ENCODE measurements at regions not wholly inside any gene's neighbourhood (a gene's known extent, or its start where the extent isn't known, plus 50 kb on each side); places are given as distances from the start of the nearest gene placed in this dataset.

DNA sequence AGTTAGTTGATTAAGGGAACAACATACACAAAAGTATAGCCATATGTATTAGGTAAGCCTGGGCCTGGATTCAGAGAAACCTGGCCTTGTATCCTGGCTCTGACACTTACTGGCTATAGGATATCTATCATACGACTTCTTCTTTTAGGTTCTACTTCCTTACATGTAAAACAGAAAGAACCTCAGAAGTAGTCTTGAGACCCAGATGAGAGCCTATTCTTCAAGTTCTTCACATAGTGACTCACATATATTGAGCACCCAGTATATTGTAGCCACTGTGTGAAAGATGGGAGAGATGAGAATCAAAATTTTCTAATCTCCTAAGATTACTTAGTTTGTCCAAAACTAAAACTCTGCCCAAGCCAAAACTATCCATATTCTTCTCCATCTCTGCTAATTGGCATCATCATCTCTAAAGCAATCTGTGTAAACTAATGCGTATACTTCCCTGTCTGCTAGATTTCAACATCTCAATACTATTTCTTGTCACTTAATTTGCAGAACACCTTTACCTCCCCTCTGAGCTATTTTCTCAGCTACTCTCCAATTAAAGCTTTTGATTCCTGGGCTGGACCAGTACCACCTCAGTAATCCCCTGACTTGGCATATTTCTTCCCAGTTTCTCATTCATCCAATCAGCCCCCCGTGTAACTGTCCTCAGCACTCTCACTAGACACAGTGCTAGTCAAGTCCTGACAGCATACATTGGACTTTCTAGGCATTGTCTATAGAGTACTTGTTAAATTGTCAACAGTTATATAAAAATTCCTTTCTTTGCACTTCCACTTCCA is 53.5 kb upstream of the MET start:
- Histone ChIP-seq H2AFZ (ENCODE audit: low read length) (no peak overlapping the region), H3K36me3 (ENCODE audit: control insufficient read depth, insufficient read depth, low read length) (no peaks in the 10 kb centered on the region)
- no peak for TF ChIP-seq EZH2 (IDR thresholded peaks at IDR 0.05; ENCODE audit: low read length, missing control alignments)
- TF ChIP-seq, protein P1, sequence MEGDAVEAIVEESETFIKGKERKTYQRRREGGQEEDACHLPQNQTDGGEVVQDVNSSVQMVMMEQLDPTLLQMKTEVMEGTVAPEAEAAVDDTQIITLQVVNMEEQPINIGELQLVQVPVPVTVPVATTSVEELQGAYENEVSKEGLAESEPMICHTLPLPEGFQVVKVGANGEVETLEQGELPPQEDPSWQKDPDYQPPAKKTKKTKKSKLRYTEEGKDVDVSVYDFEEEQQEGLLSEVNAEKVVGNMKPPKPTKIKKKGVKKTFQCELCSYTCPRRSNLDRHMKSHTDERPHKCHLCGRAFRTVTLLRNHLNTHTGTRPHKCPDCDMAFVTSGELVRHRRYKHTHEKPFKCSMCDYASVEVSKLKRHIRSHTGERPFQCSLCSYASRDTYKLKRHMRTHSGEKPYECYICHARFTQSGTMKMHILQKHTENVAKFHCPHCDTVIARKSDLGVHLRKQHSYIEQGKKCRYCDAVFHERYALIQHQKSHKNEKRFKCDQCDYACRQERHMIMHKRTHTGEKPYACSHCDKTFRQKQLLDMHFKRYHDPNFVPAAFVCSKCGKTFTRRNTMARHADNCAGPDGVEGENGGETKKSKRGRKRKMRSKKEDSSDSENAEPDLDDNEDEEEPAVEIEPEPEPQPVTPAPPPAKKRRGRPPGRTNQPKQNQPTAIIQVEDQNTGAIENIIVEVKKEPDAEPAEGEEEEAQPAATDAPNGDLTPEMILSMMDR (conservative IDR thresholded peaks at IDR 0.05 in 1 of 2, IDR thresholded peaks at IDR 0.05 in 1 of 2; ENCODE audit: low read depth in 1 of 2, low read length in 2 of 2) = no peak

DNA sequence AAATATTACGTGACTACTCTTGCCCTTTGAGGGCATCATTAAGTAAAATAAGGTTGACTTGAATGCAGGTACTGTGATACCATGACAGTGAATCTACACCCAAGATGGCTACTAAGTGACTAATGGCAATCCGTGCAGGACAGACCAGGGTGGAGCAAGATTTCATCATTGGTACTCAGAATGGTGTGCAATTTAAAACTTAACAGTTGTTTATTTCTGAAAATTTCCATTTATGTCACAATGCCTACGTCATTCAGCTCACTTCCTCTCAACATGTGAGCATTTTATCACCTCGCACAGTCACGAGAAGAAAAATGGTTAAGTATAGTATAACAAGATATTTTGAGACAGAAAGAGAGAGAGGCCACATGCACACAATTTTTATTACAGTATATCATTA is 50.3 kb upstream of the MET start:
- Histone ChIP-seq H3K9ac (ENCODE audit: insufficient read depth, low read length) (no peak overlapping the region), H3K4me2 (ENCODE audit: extremely low read depth, insufficient read depth, low read length) (no peak overlapping the region), H3K9me3 (ENCODE audit: control insufficient read depth, insufficient read depth, low read depth, low read length) (no peaks in the 10 kb centered on the region), H3K4me3 (replicated peaks in 1 of 4; ENCODE audit: control extremely low read depth in 1 of 4, insufficient read depth in 1 of 4, low read depth in 3 of 4, low read length in 4 of 4) (no peak overlapping the region), H3K27me3 (ENCODE audit: control insufficient read depth, insufficient read depth, low read length) (peaks cover 10% of the 10 kb centered on the region), H3K36me3 (ENCODE audit: control insufficient read depth, insufficient read depth, low read length) (no peaks in the 10 kb centered on the region), H3K4me1 (ENCODE audit: control insufficient read depth, extremely low read depth, insufficient read depth, low read length) (no peaks in the 10 kb centered on the region), H3K79me2 (ENCODE audit: control insufficient read depth, insufficient read depth, low read length) (no peaks in the 10 kb centered on the region), H4K20me1 (ENCODE audit: control insufficient read depth, extremely low read depth, insufficient read depth, low read length) (no peaks in the 10 kb centered on the region), H2AFZ (ENCODE audit: low read length) (no peak overlapping the region), H3K27ac (ENCODE audit: insufficient read depth, low read length) (no peak overlapping the region)
- no peak for DNase-seq (ENCODE audit: low read depth in 2 of 2)
- TF ChIP-seq EZH2 (IDR thresholded peaks at IDR 0.05; ENCODE audit: low read length, missing control alignments) = no peak
- TF ChIP-seq, protein P1 (conservative IDR thresholded peaks at IDR 0.05 in 1 of 2, IDR thresholded peaks at IDR 0.05 in 1 of 2; ENCODE audit: low read depth in 1 of 2, low read length in 2 of 2) = no peak

More for the DNA sequence above, 53.5 kb upstream of the MET start:
- no peak overlapping the region for H3K27ac ChIP-seq (ENCODE audit: insufficient read depth, low read length)
- H3K4me3 ChIP-seq (replicated peaks in 1 of 4; ENCODE audit: control extremely low read depth in 1 of 4, insufficient read depth in 1 of 4, low read depth in 3 of 4, low read length in 4 of 4) = no peak overlapping the region
- no peaks in the 10 kb centered on the region for H4K20me1 ChIP-seq (ENCODE audit: control insufficient read depth, extremely low read depth, insufficient read depth, low read length)
- peaks cover 4% of the 10 kb centered on the region for H3K27me3 ChIP-seq (ENCODE audit: control insufficient read depth, insufficient read depth, low read length)
- no peak overlapping the region for H3K9ac ChIP-seq (ENCODE audit: insufficient read depth, low read length)
- DNase-seq (ENCODE audit: low read depth in 2 of 2) = no peak
- H3K4me1 ChIP-seq (ENCODE audit: control insufficient read depth, extremely low read depth, insufficient read depth, low read length) = no peaks in the 10 kb centered on the region
- H3K4me2 ChIP-seq (ENCODE audit: extremely low read depth, insufficient read depth, low read length) = no peak overlapping the region
- no peaks in the 10 kb centered on the region for H3K9me3 ChIP-seq (ENCODE audit: control insufficient read depth, insufficient read depth, low read depth, low read length)
- H3K79me2 ChIP-seq (ENCODE audit: control insufficient read depth, insufficient read depth, low read length) = no peaks in the 10 kb centered on the region

Measured in fibroblast of lung (primary cell).